Tibial nerve (tissue), 3 donors: ENCODE measurements at regions not wholly inside any gene's neighbourhood (a gene's known extent, or its start where the extent isn't known, plus 50 kb on each side); places are given as distances from the start of the nearest gene placed in this dataset.

Experiments
- CTCF ChIP-seq, 5 experiments: fragments of 200-600 bp in 3 of 5; fragments of 450-650 bp in 2 of 5; sonication (generic) in 3 of 5; IDR thresholded peaks; one replicate each; pipeline ENCODE4 v1.5.1; 2016 to 2019; ENCODE audit warnings: antibody characterized with exemption in 5 of 5, mild to moderate bottlenecking in 3 of 5, moderate library complexity in 2 of 5
- POLR2A ChIP-seq, 2 donors: fragments of 450-650 bp; IDR thresholded peaks; one replicate each; pipeline ENCODE4 v1.6.1; 2017; ENCODE audit warnings: antibody characterized with exemption in 2 of 2, mild to moderate bottlenecking in 2 of 2, moderate library complexity in 2 of 2

- TF ChIP-seq POLR2A (IDR thresholded peaks at IDR 0.05): no peak
- TF ChIP-seq CTCF (IDR thresholded peaks at IDR 0.05): no peak
Measured at GRCh38 chr2:22623620-22624019, 761.4 kb upstream of the KLHL29 start.
